H1 (cell line): ENCODE measurements at regions not wholly inside any gene's neighbourhood (a gene's known extent, or its start where the extent isn't known, plus 50 kb on each side); places are given as distances from the start of the nearest gene placed in this dataset.

ENCODE experiments used
- CTCF ChIA-PET: fragments of 300-600 bp; sonication (Branson Sonifier 250); formaldehyde crosslinking; loops from one replicate; lab custom pipeline; 2021; ENCODE audit not compliant: partially characterized antibody; lab: Charles Lee
- POLR2A ChIA-PET: fragments of 300-600 bp; sonication (Branson Sonifier 250); formaldehyde crosslinking; loops from one replicate; lab custom pipeline; 2021; ENCODE audit warnings: inconsistent platforms; ENCODE audit not compliant: partially characterized antibody; lab: Charles Lee
- DNase-seq, 2 experiments: peaks; one replicate each; pipeline versions ENCODE4 v3.0.0 to v3.0.0-alpha.2; 2010 to 2022; ENCODE audit warnings: low spot score in 2 of 2, low read depth in 1 of 2, mixed read lengths in 1 of 2
- FAIRE-seq: peaks from 2 replicates; lab custom pipeline; 2011; peaks lifted over from hg19 to GRCh38; lab: Jason Lieb, UNC
- H2AFZ ChIP-seq: 2 replicates; pipeline ENCODE4 v1.8.1; 2012; ENCODE audit warnings: low read length, inconsistent platforms
- H2AK5ac ChIP-seq: 2 replicates; pipeline ENCODE4 v1.6.1; 2013; ENCODE audit warnings: low read depth, low read length
- H2BK120ac ChIP-seq: replicated peaks from 2 replicates; pipeline ENCODE3; 2013; ENCODE audit warnings: low read depth, low read length, inconsistent platforms
- H2BK12ac ChIP-seq: 2 replicates; pipeline ENCODE4 v1.6.1; 2013; ENCODE audit warnings: low read depth, low read length
- H2BK15ac ChIP-seq: 2 replicates; pipeline ENCODE4 v1.6.1; 2013; ENCODE audit warnings: low read length
- H2BK20ac ChIP-seq: 2 replicates; pipeline ENCODE4 v1.6.1; 2013; ENCODE audit warnings: low read length
- H2BK5ac ChIP-seq: 2 replicates; pipeline ENCODE4 v1.6.1; 2013; ENCODE audit warnings: low read depth, low read length
- H3K14ac ChIP-seq: 2 replicates; pipeline ENCODE4 v1.6.1; 2013; ENCODE audit warnings: inconsistent platforms; ENCODE audit not compliant: insufficient read length
- H3K18ac ChIP-seq: 2 replicates; pipeline ENCODE4 v1.6.1; 2013; ENCODE audit warnings: low read length; ENCODE audit errors: extremely low read depth
- H3K23ac ChIP-seq: 2 replicates; pipeline ENCODE4 v1.6.1; 2013; ENCODE audit warnings: inconsistent platforms; ENCODE audit not compliant: insufficient read length
- H3K23me2 ChIP-seq: 2 replicates; pipeline ENCODE4 v1.6.1; 2013; ENCODE audit warnings: low read depth, low read length
- H3K27ac ChIP-seq: 2 replicates; pipeline ENCODE4 v1.6.1; 2011; ENCODE audit warnings: low read depth, low read length, inconsistent platforms
- H3K27me3 ChIP-seq, 4 experiments: replicated peaks in 1 of 4; 1 replicate in 1 of 4; 2 replicates in 3 of 4; pipeline versions ENCODE4 v1.6.1 to v1.8.1; 2011 to 2013; ENCODE audit warnings: low read length in 3 of 4, mild to moderate bottlenecking in 3 of 4, inconsistent platforms in 2 of 4, mixed read lengths in 2 of 4, moderate library complexity in 1 of 4; ENCODE audit not compliant: control insufficient read depth in 3 of 4, insufficient read depth in 3 of 4; ENCODE audit errors: extremely low read depth in 1 of 4
- H3K36me3 ChIP-seq, 4 experiments: 2 replicates each; pipeline versions ENCODE4 v1.6.1 to v1.8.1; 2011 to 2013; ENCODE audit warnings: mild to moderate bottlenecking in 4 of 4, low read length in 3 of 4, moderate library complexity in 2 of 4, control low read depth in 1 of 4, inconsistent platforms in 1 of 4; ENCODE audit not compliant: insufficient read depth in 4 of 4, control insufficient read depth in 2 of 4
- H3K4ac ChIP-seq: replicated peaks from 2 replicates; pipeline ENCODE3; 2013; ENCODE audit warnings: low read length, low read depth, mixed read lengths, inconsistent platforms; ENCODE audit not compliant: insufficient read length
- H3K4me1 ChIP-seq, 4 experiments: replicated peaks in 1 of 4; 1 replicate in 1 of 4; 2 replicates in 3 of 4; pipeline versions ENCODE4 v1.6.1 to v1.8.1; 2011 to 2013; ENCODE audit warnings: low read length in 3 of 4, inconsistent platforms in 2 of 4, mixed read lengths in 1 of 4; ENCODE audit not compliant: insufficient read depth in 4 of 4, control insufficient read depth in 3 of 4
- H3K4me2 ChIP-seq, 2 experiments: 2 replicates each; pipeline versions ENCODE4 v1.6.1 to v1.8.1; 2011 to 2013; ENCODE audit warnings: low read depth in 2 of 2, low read length in 2 of 2, control low read depth in 1 of 2, inconsistent platforms in 1 of 2, mild to moderate bottlenecking in 1 of 2; ENCODE audit not compliant: insufficient read depth in 1 of 2
- H3K4me3 ChIP-seq, 4 experiments: fragments of 200-600, 300-600 bp in 1 of 4; sonication (generic), shearing (Covaris generic), sonication (Bioruptor Twin) in 1 of 4; 2 replicates each; pipeline versions ENCODE4 v1.5.1 to v1.8.1; 2011 to 2016; ENCODE audit warnings: low read length in 4 of 4, low read depth in 3 of 4, control low read depth in 2 of 4, inconsistent platforms in 2 of 4, mild to moderate bottlenecking in 2 of 4, mixed read lengths in 1 of 4, moderate library complexity in 1 of 4; ENCODE audit not compliant: insufficient read depth in 2 of 4; ENCODE audit errors: extremely low read depth in 1 of 4
- H3K56ac ChIP-seq: replicated peaks from 2 replicates; pipeline ENCODE3; 2013; ENCODE audit warnings: low read depth, mild to moderate bottlenecking, mixed read lengths, low read length, inconsistent platforms; ENCODE audit not compliant: insufficient read length
- H3K79me1 ChIP-seq: 2 replicates; pipeline ENCODE4 v1.6.1; 2013; ENCODE audit warnings: low read depth, low read length, control low read depth
- H3K79me2 ChIP-seq, 2 experiments: 2 replicates each; pipeline versions ENCODE4 v1.6.1 to v1.8.1; 2012 to 2013; ENCODE audit warnings: low read length in 2 of 2, mild to moderate bottlenecking in 2 of 2, inconsistent platforms in 1 of 2; ENCODE audit not compliant: insufficient read depth in 2 of 2, control insufficient read depth in 1 of 2
- H3K9ac ChIP-seq, 4 experiments: replicated peaks in 1 of 4; 1 replicate in 1 of 4; 2 replicates in 3 of 4; pipeline versions ENCODE4 v1.6.1 to v1.8.1; 2011 to 2013; ENCODE audit warnings: low read depth in 3 of 4, low read length in 3 of 4, control low read depth in 2 of 4, mild to moderate bottlenecking in 2 of 4, moderate library complexity in 2 of 4, inconsistent platforms in 1 of 4; ENCODE audit errors: extremely low read depth in 1 of 4
- H3K9me3 ChIP-seq, 2 experiments: 2 replicates each; pipeline versions ENCODE4 v1.6.1 to v1.8.1; 2012 to 2013; ENCODE audit warnings: mild to moderate bottlenecking in 2 of 2, moderate library complexity in 2 of 2, control low read depth in 1 of 2, inconsistent platforms in 1 of 2, low read depth in 1 of 2, low read length in 1 of 2, mixed read lengths in 1 of 2; ENCODE audit not compliant: insufficient read depth in 2 of 2
- H4K20me1 ChIP-seq, 2 experiments: replicated peaks in 1 of 2; 2 replicates each; pipeline versions ENCODE3 to v1.8.1; 2011 to 2013; ENCODE audit warnings: inconsistent platforms in 2 of 2, low read length in 2 of 2, mild to moderate bottlenecking in 1 of 2; ENCODE audit not compliant: insufficient read depth in 2 of 2, control insufficient read depth in 1 of 2
- H4K5ac ChIP-seq: 2 replicates; pipeline ENCODE4 v1.6.1; 2013; ENCODE audit warnings: low read length, low read depth, mixed read lengths, inconsistent platforms; ENCODE audit not compliant: insufficient read length
- H4K8ac ChIP-seq: 2 replicates; pipeline ENCODE4 v1.8.0; 2013; ENCODE audit warnings: mild to moderate bottlenecking, moderate library complexity, low read length, inconsistent platforms; ENCODE audit not compliant: insufficient read depth; ENCODE audit errors: extremely low read depth
- H4K91ac ChIP-seq: replicated peaks from 2 replicates; pipeline ENCODE3; 2013; ENCODE audit warnings: low read length, mixed read lengths, inconsistent platforms; ENCODE audit not compliant: insufficient read length
- WGBS, 2 experiments: shearing (Covaris generic) in 1 of 2; methylation state at CpG; one replicate each; pipeline versions ENCODE4 v1.1.6 to v1.1.7; 2013 to 2015; ENCODE audit warnings: low lambda C conversion rate in 2 of 2, mixed read lengths in 2 of 2, inconsistent platforms in 1 of 2, low coverage in 1 of 2, missing lambda C conversion rate in 1 of 2; ENCODE audit not compliant: insufficient replicate concordance in 2 of 2, insufficient coverage in 1 of 2, insufficient read length in 1 of 2; ENCODE audit errors: extremely low coverage in 1 of 2, missing lambda C conversion rate in 1 of 2; 5-methylcytosine and 5-hydroxymethylcytosine counted together

DNA sequence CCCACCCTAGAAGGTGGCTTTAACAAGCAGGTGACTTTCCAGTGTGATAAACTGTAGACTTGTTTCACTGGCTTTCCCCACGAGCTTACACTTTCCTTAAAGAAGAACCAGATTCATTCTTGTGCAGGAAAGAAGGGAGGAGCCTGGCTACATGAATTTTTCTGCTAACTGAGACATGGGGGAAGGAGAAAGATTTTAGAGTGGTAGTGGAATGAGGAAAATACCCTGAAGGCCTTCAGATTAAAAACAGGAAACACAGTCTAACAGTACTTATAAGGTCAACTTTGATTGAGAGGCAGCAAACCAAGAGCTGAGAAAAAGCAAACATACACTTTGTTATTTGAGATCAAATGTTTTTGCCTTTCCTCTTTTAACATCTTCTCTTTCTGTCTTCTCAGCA, 640.9 kb upstream of the PLXNA2 start:
- CTCF ChIA-PET, result interaction anchor here (0.6 to 1.4 kb wide), 4 partner anchors 8 to 385 kb away, joined by 3 read pairs; no protein-coding TSS in a partner anchor
- Histone ChIP-seq H3K4me1 (no peaks in the 10 kb centered on the region), H4K91ac (no peak overlapping the region), H4K8ac (no peak overlapping the region), H3K4me2 (no peak overlapping the region), H3K56ac (no peak overlapping the region), H2BK12ac (no peak overlapping the region), H3K14ac (no peak overlapping the region), H3K4me3 (no peak overlapping the region), H3K79me2 (no peaks in the 10 kb centered on the region), H2BK5ac (no peak overlapping the region), H3K36me3 (no peaks in the 10 kb centered on the region), H3K27ac (no peak overlapping the region), H2BK120ac (no peak overlapping the region), H3K9ac (no peak overlapping the region), H2AFZ (0 out of 2 replicates have a peak overlapping the region, but pooled peaks have one; percentile 23), H3K23me2 (no peaks in the 10 kb centered on the region), H3K79me1 (no peaks in the 10 kb centered on the region), H3K23ac (no peak overlapping the region), H3K9me3 (no peaks in the 10 kb centered on the region), H4K20me1 (no peaks in the 10 kb centered on the region), H2BK15ac (no peak overlapping the region), H3K4ac (no peak overlapping the region), H4K5ac (no peak overlapping the region), H3K18ac (no peak overlapping the region), H3K27me3 (peaks cover 0 to 1% (median 0%) of the 10 kb centered on the region in 4 experiments; a peak in 1 of 7 replicates), H2BK20ac (no peak overlapping the region), H2AK5ac (no peak overlapping the region)
- FAIRE-seq, result no peak
- no peak for DNase-seq
- WGBS, 2 experiments, result 89% methylated on average over 1 of the region's 1 CpG; no CpG with 5 or more reads in 1 of the 2 experiments
- POLR2A ChIA-PET, result no interaction called here
